GM12892 (cell line): ENCODE measurements at regions not wholly inside any gene's neighbourhood (a gene's known extent, or its start where the extent isn't known, plus 50 kb on each side); places are given as distances from the start of the nearest gene placed in this dataset.

Source experiments
- POLR2A ChIP-seq: IDR thresholded peaks from 2 replicates; pipeline ENCODE4 v1.6.1; 2011; ENCODE audit warnings: low read depth, low read length, control low read depth
- POLR2AphosphoS5 ChIP-seq: IDR thresholded peaks from 2 replicates; pipeline ENCODE4 v1.6.1; 2011; ENCODE audit warnings: low read depth, low read length, control low read depth
- TAF1 ChIP-seq: IDR thresholded peaks from 2 replicates; pipeline ENCODE4 v1.6.1; 2011; ENCODE audit warnings: low read depth, mild to moderate bottlenecking, control low read depth, low read length, borderline replicate concordance

- TF ChIP-seq POLR2A (no peak), TAF1 (no peak), POLR2AphosphoS5 (no peak)
Measured at GRCh38 chr4:136186650-136187049, 1345.6 kb downstream of the PCDH18 start.
